ENCODE measurements at regions not wholly inside any gene's neighbourhood (a gene's known extent, or its start where the extent isn't known, plus 50 kb on each side); places are given as distances from the start of the nearest gene placed in this dataset.

GRCh38 chr20:57064836-57065235 is 201.6 kb downstream of the BMP7 start:
- POLR2A ChIA-PET, result no interaction called here
- CTCF ChIA-PET, result no interaction called here

- ChIA-PET POLR2A (no interaction called here), CTCF (no interaction called here)
Observed at GRCh38 chr20:57065646-57066045, 200.8 kb downstream of the BMP7 start.

- ChIA-PET CTCF (no interaction called here), POLR2A (no interaction called here)
Observed at GRCh38 chr20:57066126-57066900, 200.1 kb downstream of the BMP7 start.

DNA sequence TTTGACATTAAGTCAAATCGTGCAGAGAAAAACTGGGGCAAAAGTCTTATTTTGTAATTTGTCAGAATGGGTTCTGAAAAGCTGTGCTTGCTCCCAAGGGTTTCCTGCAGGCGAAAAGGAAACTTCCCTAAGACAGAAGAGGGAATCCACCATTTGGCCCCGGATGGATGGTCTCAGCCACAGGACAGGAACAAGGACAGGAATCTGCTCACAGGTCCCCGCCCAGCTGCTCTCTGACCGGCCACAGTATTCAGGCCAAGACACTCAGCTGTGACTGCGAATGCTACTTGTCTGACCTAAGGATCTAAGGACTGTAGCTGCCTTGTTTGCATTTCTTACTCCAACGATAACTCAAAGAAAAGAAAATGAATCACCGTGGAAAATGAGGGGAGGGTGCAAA is 197.0 kb downstream of the BMP7 start:
- POLR2A ChIA-PET, result no interaction called here
- CTCF ChIA-PET, result no interaction called here

GRCh38 chr20:57070296-57070695 is 196.1 kb downstream of the BMP7 start:
- POLR2A ChIA-PET, result no interaction called here
- CTCF ChIA-PET, result no interaction called here

DNA sequence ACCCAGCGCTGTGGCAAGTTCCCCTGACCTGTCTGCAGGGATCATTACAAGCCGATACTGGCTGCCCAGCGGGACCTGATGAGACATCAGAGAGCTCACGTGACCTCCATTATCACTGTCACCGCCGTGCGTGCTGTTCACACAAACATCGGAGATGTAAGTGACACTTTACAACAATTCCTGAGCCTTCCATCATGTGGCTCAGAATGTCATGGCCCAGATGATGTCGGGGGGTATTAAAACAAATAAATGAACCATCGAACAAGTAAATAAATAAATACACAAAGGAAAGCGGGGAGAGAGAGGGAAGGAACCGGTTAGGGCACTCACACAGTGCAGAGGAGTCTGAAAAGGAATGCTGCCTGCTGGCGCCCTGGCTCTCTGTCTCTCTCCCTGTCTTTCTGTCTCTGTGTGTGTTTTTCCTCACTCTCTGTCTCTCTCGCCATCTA is 195.1 kb downstream of the BMP7 start:
- ChIA-PET CTCF (no interaction called here), POLR2A (no interaction called here)

GRCh38 chr20:57071954-57072583 is 194.4 kb downstream of the BMP7 start:
- ChIA-PET POLR2A (no interaction called here), CTCF (no interaction called here)

DNA sequence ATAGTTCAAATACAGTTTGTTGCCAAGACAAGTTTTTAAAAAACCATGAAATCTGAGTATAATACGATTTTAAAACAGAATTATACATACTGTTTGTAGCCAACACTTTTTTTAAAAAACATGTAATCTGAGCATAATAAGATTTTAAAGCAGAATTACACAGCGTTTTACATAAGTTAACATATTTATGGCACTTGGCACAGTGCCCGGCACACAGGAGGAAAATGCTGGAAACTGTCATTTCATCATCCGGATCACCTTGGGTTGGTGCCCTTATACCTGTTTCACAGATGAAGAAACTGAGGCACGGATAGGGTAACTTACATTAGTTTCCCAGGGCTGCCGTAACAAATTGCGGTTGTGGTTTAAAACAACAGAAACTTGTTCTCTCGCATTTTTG is 193.0 kb downstream of the BMP7 start:
- ChIA-PET POLR2A (no interaction called here), CTCF (no interaction called here)

DNA sequence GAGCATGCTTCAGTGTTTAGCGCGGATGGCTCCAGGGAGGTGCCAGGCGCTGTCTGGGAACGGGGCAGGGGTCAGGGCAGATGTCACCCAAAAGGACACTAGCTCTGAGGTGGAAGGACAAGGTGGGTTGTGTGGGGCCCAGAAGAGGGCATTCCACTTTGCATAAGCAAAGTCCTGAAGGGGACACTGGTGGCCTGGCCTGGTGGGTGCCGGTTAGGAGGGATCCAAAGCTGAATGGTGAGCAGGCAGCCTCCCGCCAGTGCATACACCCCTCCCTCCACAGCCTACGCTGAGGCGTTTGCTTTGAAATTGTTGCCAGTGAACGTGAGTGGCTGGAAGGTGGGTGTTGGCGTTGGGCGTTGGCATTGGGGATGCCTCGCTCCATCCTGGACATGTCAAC is 192.1 kb downstream of the BMP7 start:
- POLR2A ChIA-PET, result no interaction called here
- CTCF ChIA-PET, result no interaction called here

DNA sequence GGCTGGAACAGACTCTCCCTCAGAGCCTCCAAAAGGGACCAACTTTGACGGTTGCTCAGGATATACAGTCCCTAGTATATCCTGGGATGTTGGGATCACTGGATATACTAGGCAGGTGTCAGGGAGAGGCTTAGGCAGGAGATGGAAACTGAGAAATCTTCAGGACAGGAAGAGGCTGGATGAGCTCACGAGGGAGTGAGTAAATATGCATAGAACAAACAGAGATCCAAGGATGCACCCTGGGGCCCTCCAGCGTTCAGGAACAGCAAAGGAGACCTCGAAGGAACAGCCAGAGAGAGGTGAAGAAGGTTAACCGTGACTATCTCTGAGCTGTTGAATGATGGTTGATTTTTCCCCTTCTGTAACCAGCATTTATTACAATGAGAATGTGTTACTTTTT is 191.3 kb downstream of the BMP7 start:
- ChIA-PET POLR2A (no interaction called here), CTCF (no interaction called here)

DNA sequence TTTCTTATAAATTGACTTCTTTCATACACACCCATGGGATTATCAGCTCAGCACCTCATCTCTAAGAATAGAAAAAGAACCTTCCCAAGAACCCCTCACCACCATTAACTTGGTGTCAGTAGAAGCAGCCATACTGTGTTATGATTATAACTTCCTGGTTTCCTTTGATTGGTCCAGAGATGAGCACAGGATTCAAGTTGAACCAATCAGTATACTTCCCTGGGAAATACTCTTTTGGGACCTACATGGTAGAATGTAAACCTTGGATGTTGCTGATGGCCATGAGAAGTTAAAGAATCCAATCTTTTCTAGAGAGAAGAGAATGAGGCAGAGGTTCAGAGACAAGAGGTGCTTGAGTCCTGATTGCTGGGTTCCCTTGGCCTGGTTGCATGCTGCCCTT is 190.8 kb downstream of the BMP7 start:
- CTCF ChIA-PET, result no interaction called here
- POLR2A ChIA-PET, result no interaction called here

GRCh38 chr20:57076152-57076652 is 190.2 kb downstream of the BMP7 start:
- ChIA-PET CTCF (no interaction called here), POLR2A (no interaction called here)

DNA sequence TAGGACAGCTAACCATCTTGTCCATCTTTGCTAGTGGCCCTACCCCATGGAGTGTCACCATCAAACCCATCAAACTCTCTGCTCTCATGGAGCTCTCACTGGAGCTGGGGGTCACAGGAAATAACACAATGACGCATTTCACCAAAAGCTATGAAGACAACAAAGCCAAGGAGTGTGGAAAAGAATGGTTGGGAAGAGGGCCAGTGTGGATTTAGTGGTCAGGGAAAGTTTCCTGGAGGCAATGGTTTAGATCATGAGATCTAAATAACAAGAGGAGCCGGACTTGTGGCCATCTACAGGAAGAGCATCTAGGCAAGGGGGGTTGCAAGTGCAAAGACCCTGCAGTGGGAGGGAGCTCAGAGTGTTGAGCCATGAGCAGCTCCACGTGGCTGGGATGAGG is 189.5 kb downstream of the BMP7 start:
- ChIA-PET CTCF (no interaction called here), POLR2A (no interaction called here)

GRCh38 chr20:57078116-57078515 is 188.3 kb downstream of the BMP7 start:
- ChIA-PET CTCF (no interaction called here), POLR2A (no interaction called here)

DNA sequence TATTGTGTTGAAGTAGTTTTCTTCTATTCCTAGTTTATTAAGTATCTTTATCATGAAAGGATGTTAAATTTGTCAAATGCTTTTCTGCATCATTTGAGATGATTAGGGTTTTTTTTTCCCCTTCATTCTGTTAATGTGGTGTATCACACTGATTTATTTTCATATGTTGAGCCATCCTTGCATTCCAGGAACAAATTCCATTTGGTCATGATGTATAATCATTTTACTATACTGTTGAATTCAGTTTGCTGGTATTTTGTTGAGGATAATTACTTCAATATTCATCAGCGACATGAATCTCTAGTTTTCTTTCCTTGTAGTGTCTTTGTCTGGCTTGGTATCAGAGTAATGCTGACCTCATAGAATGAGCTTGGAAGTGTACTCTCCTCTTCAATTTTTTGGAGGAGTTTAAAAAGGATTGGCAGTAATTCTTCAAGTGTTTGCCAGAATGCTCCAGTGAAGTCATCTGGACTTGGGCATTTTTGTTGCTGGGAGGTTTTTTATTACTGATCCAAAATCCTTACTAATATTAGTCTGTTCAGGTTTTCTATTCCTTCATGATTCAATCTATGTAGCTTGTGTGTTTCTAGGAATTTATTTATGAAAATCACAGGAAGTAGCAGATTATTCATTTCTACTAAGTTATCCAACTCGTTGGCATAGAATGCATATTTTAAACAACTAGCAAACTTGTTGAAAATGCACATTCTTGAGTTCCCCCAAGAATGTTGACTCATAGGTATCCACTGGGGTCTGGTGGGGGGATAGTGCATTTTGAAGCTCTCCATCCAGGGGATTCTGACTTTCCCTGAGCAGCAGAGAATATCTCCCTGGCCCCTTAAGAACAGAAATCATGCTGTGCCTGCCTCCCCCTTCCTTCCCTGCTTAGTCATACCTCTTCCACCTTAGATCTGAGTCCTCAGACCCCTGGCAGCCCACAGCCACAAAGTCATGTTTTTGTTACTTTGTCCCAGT is 187.1 kb downstream of the BMP7 start:
- ChIA-PET POLR2A (no interaction called here), CTCF (no interaction called here)

DNA sequence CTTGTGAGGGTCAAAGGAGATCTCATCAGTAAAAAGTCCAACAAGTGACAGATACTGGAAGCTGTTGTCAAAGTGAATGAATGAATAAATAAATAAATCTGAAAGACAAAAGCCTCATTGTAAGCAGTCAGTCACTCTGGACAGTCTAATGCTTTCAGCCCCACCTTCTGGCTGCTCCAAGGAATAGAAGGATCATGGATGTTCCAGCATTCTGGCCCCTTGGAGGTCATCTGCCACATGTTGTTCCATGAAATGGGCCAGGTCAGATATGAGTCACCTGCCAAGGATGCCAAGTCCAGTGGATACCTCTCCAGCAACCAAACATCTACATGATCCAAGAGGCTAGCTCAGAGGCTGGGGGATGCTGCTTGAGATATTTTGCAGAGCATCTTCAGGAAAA is 185.6 kb downstream of the BMP7 start:
- CTCF ChIA-PET, result interaction anchor here (0.9 kb wide), 1 partner anchor 11 kb away, joined by 4 read pairs; no protein-coding TSS in a partner anchor
- POLR2A ChIA-PET, result no interaction called here

DNA sequence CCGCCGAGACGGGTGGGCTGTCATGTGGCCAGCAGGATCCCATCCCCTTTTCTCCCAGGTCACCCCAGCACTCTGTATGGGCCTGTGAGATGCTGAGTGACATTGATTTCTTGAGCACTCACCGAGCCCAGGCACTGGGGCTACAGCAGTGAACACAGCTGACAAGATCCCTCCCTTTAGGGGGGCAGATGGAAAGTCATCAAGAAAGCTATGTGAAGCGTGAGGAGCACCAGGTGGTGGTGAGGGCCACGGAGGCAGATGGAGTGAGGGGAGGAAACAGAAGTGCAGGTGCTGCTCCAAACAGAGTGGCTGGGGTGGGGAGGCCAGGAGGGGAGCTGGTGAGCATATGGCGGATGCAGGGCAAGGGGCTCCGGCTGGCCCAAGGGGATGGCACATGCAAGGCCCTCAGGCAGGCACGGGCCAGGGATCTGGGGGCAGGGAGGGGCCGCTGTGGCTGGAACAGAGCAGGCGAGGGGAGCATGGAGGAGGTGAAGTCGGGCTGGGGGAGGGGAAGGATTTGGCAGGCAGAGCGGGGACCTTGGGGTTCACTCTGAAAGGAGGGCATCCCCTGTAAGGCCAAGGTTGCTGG is 184.0 kb downstream of the BMP7 start:
- ChIA-PET CTCF (no interaction called here), POLR2A (no interaction called here)

- POLR2A ChIA-PET, result no interaction called here
- CTCF ChIA-PET, result no interaction called here
Observed at GRCh38 chr20:57083072-57083471, 183.4 kb downstream of the BMP7 start.

GRCh38 chr20:57086066-57086465 is 180.4 kb downstream of the BMP7 start:
- ChIA-PET CTCF (no interaction called here), POLR2A (no interaction called here)

DNA sequence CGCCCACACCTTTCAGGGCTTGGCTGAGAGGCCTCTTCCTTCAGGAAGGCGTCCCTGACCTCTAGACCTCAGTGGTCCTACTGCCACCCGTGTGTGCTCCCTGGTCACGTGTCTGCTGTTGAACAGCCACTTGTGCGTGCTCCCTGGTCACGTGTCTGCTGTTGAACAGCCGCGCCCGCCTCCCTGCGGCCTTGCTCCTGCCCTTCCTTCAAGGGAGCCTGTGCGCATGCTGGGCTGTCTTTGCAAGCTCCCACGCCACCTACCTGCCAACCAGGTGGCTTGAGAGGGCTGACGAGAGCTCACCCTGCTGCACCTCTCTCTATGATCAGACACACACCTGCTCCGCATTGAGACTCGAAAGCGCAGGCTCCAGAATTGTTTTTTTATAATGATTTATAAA is 179.3 kb downstream of the BMP7 start:
- ChIA-PET POLR2A (no interaction called here), CTCF (no interaction called here)

GRCh38 chr20:57087705-57088104 is 178.7 kb downstream of the BMP7 start:
- ChIA-PET CTCF (no interaction called here), POLR2A (no interaction called here)
